ENCODE measurements at regions not wholly inside any gene's neighbourhood (a gene's known extent, or its start where the extent isn't known, plus 50 kb on each side); places are given as distances from the start of the nearest gene placed in this dataset.

DNA sequence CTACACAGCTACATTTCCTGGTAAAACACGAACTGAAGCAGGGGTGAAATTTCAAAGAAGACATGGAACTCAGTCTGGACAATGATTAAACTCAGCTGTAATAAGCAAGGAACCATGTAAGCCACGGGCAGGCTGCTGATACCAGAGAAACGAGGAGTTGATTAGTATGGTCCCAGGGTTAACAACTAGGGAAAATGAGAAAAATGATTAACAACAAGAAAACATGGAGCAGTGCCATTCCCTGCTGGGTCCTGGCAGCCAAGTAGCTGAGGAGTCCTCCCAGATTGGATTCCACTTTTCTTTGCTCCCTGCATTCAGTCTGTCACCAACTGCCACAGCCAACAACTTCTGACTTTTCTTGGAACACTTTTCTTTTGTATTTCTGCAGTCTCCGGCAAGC, 517.0 kb upstream of the KLHL29 start:
- Histone ChIP-seq H3K9me3 (ENCODE audit: control insufficient read depth, insufficient read depth, low read length) (peaks cover 14% of the 10 kb centered on the region), H3K9me1 (ENCODE audit: insufficient read depth, low read length) (no peaks in the 10 kb centered on the region), H2BK15ac (ENCODE audit: low read depth, low read length) (no peak overlapping the region), H3K23ac (ENCODE audit: low read depth, low read length) (no peak overlapping the region), H3K18ac (ENCODE audit: low read depth, low read length) (no peak overlapping the region), H4K8ac (ENCODE audit: low read depth in 2 of 2, low read length in 2 of 2) (no peak overlapping the region), H2BK120ac (ENCODE audit: low read depth, low read length) (no peak overlapping the region), H3K56ac (ENCODE audit: extremely low read depth, insufficient read depth, low read length) (no peak overlapping the region), H3K36me3 (ENCODE audit: control insufficient read depth, insufficient read depth, low read length) (no peaks in the 10 kb centered on the region), H3K4me3 (ENCODE audit: insufficient read depth, low read depth, low read length) (no peak overlapping the region), H3K14ac (replicated peaks; ENCODE audit: low read depth, low read length) (no peak overlapping the region), H3K27me3 (ENCODE audit: control insufficient read depth, insufficient read depth, low read length) (no peaks in the 10 kb centered on the region), H3K4me1 (ENCODE audit: control insufficient read depth, insufficient read depth, low read length) (no peaks in the 10 kb centered on the region), H4K91ac (ENCODE audit: insufficient read depth, low read depth, low read length) (no peak overlapping the region), H2BK5ac (ENCODE audit: low read depth, low read length, poor library complexity, severe bottlenecking) (no peak overlapping the region), H2BK20ac (ENCODE audit: low read depth, low read length) (no peak overlapping the region), H4K20me1 (ENCODE audit: insufficient read depth, low read length) (no peaks in the 10 kb centered on the region), H3K9ac (ENCODE audit: low read depth, low read length) (no peak overlapping the region), H2AFZ (replicated peaks; ENCODE audit: low read length, poor library complexity) (no peak overlapping the region), H2AK5ac (ENCODE audit: low read depth, low read length) (no peak overlapping the region), H2AK9ac (replicated peaks; ENCODE audit: low read depth, low read length, poor library complexity) (no peak overlapping the region), H4K5ac (ENCODE audit: low read depth, low read length) (no peak overlapping the region), H3K79me1 (ENCODE audit: low read depth in 1 of 2, low read length in 2 of 2) (no peaks in the 10 kb centered on the region), H3K4ac (ENCODE audit: low read depth, low read length) (no peak overlapping the region), H3K4me2 (ENCODE audit: low read depth, low read length) (no peak overlapping the region), H3K27ac (ENCODE audit: insufficient read depth, low read length) (no peak overlapping the region)
- BruUV-seq (replicated peaks), result no TSS peak
- TF ChIP-seq RCOR1 (IDR thresholded peaks at IDR 0.05; ENCODE audit: insufficient replicate concordance, low read length), result no peak
- no peak for TF ChIP-seq MAZ (IDR thresholded peaks at IDR 0.05; ENCODE audit: borderline replicate concordance, low read depth, low read length)
- ChIA-PET POLR2A (ENCODE audit: unreplicated experiment) (no interaction called here), CTCF (no interaction called here)
- WGBS, 2 experiments (ENCODE audit: extremely low coverage in 2 of 2, insufficient read length in 1 of 2), result 40% methylated on average over 1 of the region's 4 CpGs; no CpG with 5 or more reads in 1 of the 2 experiments
- in situ Hi-C loops (cut with MboI; ENCODE audit: low sequenced_read_pairs) (no loop called here), dilution Hi-C loops (cut with HindIII; ENCODE audit: low sequenced_read_pairs, unreplicated experiment) (no loop called here), intact Hi-C loops (cut with micrococcal nuclease) (no loop called here)
- DNase-seq (no peak), ATAC-seq (ENCODE audit: low read depth) (no peak)

Measured in IMR-90 (cell line).